LNCAP (cell line): ENCODE measurements at regions not wholly inside any gene's neighbourhood (a gene's known extent, or its start where the extent isn't known, plus 50 kb on each side); places are given as distances from the start of the nearest gene placed in this dataset.

Source experiments
- TF ChIP-seq, protein P1 (sequence below): fragments of 450-650 bp; IDR thresholded peaks from 2 replicates; pipeline ENCODE4 v1.5.1; 2017; ENCODE audit warnings: mild to moderate bottlenecking

- TF ChIP-seq, protein P1, sequence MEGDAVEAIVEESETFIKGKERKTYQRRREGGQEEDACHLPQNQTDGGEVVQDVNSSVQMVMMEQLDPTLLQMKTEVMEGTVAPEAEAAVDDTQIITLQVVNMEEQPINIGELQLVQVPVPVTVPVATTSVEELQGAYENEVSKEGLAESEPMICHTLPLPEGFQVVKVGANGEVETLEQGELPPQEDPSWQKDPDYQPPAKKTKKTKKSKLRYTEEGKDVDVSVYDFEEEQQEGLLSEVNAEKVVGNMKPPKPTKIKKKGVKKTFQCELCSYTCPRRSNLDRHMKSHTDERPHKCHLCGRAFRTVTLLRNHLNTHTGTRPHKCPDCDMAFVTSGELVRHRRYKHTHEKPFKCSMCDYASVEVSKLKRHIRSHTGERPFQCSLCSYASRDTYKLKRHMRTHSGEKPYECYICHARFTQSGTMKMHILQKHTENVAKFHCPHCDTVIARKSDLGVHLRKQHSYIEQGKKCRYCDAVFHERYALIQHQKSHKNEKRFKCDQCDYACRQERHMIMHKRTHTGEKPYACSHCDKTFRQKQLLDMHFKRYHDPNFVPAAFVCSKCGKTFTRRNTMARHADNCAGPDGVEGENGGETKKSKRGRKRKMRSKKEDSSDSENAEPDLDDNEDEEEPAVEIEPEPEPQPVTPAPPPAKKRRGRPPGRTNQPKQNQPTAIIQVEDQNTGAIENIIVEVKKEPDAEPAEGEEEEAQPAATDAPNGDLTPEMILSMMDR = no peak
These were observed 1010.3 kb downstream of the AMY1C start for GRCh38 chr1:104760017-104760416.

DNA sequence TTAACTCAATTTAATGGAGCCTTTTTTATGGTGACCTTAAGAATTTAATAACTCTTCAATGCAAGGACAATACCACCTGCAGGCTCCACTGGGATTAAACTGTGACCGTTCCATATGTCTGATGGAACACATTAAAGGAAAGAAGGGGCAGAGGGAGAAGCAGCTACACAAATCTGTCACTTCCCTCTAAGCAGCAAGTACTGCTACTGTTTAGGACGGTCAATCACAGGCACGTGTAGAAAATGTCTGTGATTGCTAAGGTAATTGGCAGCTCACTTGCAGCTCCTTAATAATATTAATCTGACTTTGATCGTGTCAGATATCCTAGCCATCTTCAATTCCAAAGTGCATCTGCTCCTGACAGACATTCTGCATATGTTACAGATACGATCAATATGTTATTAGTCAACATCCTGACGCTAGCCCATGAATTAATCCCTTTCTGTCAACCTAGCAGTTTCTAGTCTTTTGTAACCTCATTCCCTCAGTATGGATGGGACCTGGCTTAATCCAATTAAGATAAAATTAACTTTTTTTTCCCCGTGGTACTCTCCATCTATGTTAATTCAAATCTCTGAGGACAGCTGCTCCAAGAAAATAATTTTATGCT lies 1012.4 kb downstream of the AMY1C start:
- TF ChIP-seq, protein P1 = no peak

DNA sequence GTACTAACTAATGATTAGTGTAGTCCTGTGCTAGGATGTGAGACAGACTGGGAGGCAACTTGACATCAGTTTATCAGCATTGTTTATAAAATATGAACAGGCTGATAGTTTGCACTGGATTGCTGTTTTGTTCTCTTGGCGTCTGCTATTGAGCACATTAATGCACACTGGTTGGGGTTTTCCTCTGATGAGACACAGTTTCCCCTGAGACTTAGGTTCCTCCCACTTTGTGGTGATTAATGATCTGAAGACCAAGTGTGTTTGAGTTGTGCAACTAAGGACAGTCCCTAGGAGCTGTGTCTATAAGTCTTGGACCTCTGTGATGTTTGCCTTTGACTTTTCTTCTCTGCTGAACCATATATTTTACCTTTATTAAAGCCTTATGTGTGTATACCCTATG lies 1015.4 kb downstream of the AMY1C start:
- TF ChIP-seq, protein P1 = no peak

GRCh38 chr1:104768466-104768865 lies 1018.8 kb downstream of the AMY1C start:
- TF ChIP-seq, protein P1 = no peak

DNA sequence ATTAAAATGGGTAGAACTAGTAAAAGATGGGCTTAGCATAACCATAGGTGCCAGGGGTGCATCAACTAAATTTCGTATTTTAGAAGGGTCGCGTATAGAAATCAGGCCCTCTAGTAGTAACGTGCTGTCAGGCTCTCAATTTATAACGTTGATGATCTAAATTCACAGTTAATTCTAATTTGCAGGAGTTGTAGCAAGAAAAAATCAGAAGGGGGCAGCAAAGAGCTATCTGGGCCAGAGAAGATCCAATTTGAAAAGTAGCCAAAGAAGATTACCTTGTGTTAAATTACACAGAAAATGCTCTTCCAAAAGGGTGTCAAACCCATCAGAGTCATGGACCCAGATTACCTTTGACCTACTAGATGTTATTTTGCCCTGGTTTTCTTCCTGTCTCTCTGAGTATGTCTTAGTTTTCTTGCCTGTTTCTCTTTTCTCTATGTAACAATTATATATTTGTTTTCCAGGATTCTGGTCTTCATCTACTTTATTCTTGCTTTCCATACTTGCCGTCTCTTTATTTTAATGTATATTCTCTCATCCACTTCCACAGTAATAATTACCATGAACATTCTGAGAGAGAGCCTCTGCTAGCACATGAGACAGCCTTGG lies 1030.9 kb downstream of the AMY1C start:
- TF ChIP-seq, protein P1 = peak; percentile 83

DNA sequence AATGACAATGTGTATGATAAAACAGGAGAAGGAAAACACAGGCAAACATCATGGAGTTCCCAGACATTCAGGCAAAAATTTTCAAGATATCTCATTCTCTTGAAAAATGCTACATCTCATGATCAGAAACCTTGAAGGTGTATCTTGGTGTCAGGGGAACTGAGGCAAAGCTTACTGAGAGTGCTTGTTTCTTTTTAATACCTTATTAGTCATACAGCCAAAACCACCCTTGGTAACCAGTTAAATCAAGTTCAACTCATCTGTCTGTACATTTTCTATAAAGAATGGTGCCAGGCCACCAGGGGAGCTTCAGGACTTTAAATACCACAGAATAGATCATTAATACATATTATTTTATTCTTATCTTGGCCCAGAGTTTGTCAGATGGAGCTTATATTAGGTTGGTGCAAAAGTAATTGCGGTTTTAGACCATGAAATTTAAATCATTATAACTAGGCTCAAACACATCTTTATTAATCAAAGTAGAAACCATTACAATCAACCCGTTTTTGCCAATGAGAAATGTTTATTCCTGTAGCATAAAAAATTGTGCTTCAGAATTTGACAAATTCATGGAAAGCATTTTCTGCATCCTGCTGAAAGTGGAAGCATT lies 1036.0 kb downstream of the AMY1C start:
- TF ChIP-seq, protein P1 = no peak

- TF ChIP-seq, protein P1 = no peak
These were observed 1038.3 kb downstream of the AMY1C start for GRCh38 chr1:104787866-104788510.
